BE2C (cell line): ENCODE measurements at regions not wholly inside any gene's neighbourhood (a gene's known extent, or its start where the extent isn't known, plus 50 kb on each side); places are given as distances from the start of the nearest gene placed in this dataset.

Source experiments
- DNase-seq: peaks from one replicate; pipeline ENCODE4 v3.0.0-alpha.2; 2020
- H3K27me3 ChIP-seq: fragments of 250-450 bp; sonication (Bioruptor Pico); 2 replicates; pipeline ENCODE4 v1.5.1; 2020; ENCODE audit warnings: mild to moderate bottlenecking
- H3K36me3 ChIP-seq: fragments of 250-450 bp; sonication (Bioruptor Pico); 2 replicates; pipeline ENCODE4 v1.5.1; 2020; ENCODE audit warnings: mild to moderate bottlenecking
- H3K4me1 ChIP-seq: fragments of 250-450 bp; sonication (Bioruptor Pico); 2 replicates; pipeline ENCODE4 v1.5.1; 2020
- H3K4me3 ChIP-seq: 2 replicates; pipeline ENCODE4 v1.5.1; 2011; ENCODE audit warnings: low read depth, low read length
- H3K9me3 ChIP-seq: fragments of 250-450 bp; sonication (Bioruptor Pico); 2 replicates; pipeline ENCODE4 v1.5.1; 2020
- CTCF ChIP-seq: IDR thresholded peaks from 2 replicates; pipeline ENCODE4 v1.5.1; 2012; ENCODE audit warnings: mild to moderate bottlenecking, low read depth, low read length

- DNase-seq, result no peak
- Histone ChIP-seq H3K36me3 (no peaks in the 10 kb centered on the region), H3K4me1 (no peaks in the 10 kb centered on the region), H3K4me3 (no peak overlapping the region), H3K27me3 (no peaks in the 10 kb centered on the region), H3K9me3 (no peaks in the 10 kb centered on the region; the same call in 1 of the 2 replicates)
- TF ChIP-seq CTCF, result no peak
Measured at GRCh38 chr6:141848029-141848890, 284.5 kb upstream of the GJE1 start.

GRCh38 chr6:141846639-141847038, 286.1 kb upstream of the GJE1 start:
- no peak for DNase-seq
- Histone ChIP-seq H3K4me3 (no peak overlapping the region), H3K9me3 (no peaks in the 10 kb centered on the region; the same call in 1 of the 2 replicates), H3K4me1 (no peaks in the 10 kb centered on the region), H3K27me3 (no peaks in the 10 kb centered on the region), H3K36me3 (no peaks in the 10 kb centered on the region)
- TF ChIP-seq CTCF, result no peak

- Histone ChIP-seq H3K4me3 (no peak overlapping the region), H3K27me3 (no peaks in the 10 kb centered on the region), H3K36me3 (no peaks in the 10 kb centered on the region), H3K4me1 (no peaks in the 10 kb centered on the region), H3K9me3 (no peaks in the 10 kb centered on the region; the same call in 1 of the 2 replicates)
- no peak for DNase-seq
- TF ChIP-seq CTCF, result no peak
Measured at GRCh38 chr6:141843178-141843834, 289.4 kb upstream of the GJE1 start.

- H3K27me3 ChIP-seq, result no peaks in the 10 kb centered on the region
- H3K36me3 ChIP-seq, result no peaks in the 10 kb centered on the region
- H3K9me3 ChIP-seq, result no peaks in the 10 kb centered on the region; the same call in 1 of the 2 replicates
- no peak overlapping the region for H3K4me3 ChIP-seq
- TF ChIP-seq CTCF, result no peak
- H3K4me1 ChIP-seq, result no peaks in the 10 kb centered on the region
- DNase-seq, result no peak
Measured at GRCh38 chr6:141833001-141833655, 299.6 kb upstream of the GJE1 start.

GRCh38 chr6:141830530-141830929, 302.2 kb upstream of the GJE1 start:
- no peaks in the 10 kb centered on the region for H3K36me3 ChIP-seq
- H3K4me1 ChIP-seq, result no peaks in the 10 kb centered on the region
- no peak for TF ChIP-seq CTCF
- no peaks in the 10 kb centered on the region; the same call in 1 of the 2 replicates for H3K9me3 ChIP-seq
- no peaks in the 10 kb centered on the region for H3K27me3 ChIP-seq
- no peak for DNase-seq
- no peak overlapping the region for H3K4me3 ChIP-seq
